ENCODE measurements at regions not wholly inside any gene's neighbourhood (a gene's known extent, or its start where the extent isn't known, plus 50 kb on each side); places are given as distances from the start of the nearest gene placed in this dataset.

- WGBS, 2 donors, result 92 to 97% methylated on average over 1 of the region's 1 CpG
- TF ChIP-seq, protein P1, sequence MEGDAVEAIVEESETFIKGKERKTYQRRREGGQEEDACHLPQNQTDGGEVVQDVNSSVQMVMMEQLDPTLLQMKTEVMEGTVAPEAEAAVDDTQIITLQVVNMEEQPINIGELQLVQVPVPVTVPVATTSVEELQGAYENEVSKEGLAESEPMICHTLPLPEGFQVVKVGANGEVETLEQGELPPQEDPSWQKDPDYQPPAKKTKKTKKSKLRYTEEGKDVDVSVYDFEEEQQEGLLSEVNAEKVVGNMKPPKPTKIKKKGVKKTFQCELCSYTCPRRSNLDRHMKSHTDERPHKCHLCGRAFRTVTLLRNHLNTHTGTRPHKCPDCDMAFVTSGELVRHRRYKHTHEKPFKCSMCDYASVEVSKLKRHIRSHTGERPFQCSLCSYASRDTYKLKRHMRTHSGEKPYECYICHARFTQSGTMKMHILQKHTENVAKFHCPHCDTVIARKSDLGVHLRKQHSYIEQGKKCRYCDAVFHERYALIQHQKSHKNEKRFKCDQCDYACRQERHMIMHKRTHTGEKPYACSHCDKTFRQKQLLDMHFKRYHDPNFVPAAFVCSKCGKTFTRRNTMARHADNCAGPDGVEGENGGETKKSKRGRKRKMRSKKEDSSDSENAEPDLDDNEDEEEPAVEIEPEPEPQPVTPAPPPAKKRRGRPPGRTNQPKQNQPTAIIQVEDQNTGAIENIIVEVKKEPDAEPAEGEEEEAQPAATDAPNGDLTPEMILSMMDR (IDR thresholded peaks at IDR 0.05), result no peak
- TF ChIP-seq POLR2AphosphoS5 (IDR thresholded peaks at IDR 0.05) (no peak), POLR2A (IDR thresholded peaks at IDR 0.05) (no peak), EP300 (IDR thresholded peaks at IDR 0.05) (no peak)
- DNase-seq, result no peak
- Histone ChIP-seq H3K27ac (no peak overlapping the region), H3K9me3 (no peaks in the 10 kb centered on the region), H3K27me3 (no peaks in the 10 kb centered on the region), H3K4me3 (no peak overlapping the region), H3K36me3 (no peaks in the 10 kb centered on the region), H3K4me1 (no peaks in the 10 kb centered on the region)
- no peak for ATAC-seq (ENCODE audit: low FRiP score in 2 of 2)
Measured at GRCh38 chr2:53373126-53373525, 394.5 kb upstream of the CHAC2 start.

DNA sequence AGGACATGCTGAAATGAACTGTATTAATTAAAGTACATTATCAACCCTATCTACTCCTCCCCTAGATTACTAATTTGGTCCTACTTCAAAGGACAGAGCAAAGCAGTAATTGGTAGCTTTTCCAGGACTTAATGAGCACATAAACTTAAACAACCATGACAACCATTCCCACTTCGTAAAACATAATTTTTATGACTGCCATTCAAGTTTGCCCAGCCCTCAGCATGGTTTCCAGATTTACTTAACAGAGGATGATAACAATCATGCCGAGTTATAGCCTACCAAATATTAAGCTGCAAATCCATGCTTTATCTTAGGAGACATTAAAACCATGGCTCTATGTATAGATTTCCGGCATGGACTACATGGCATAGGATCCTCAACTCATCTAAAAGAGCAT lies 401.1 kb upstream of the CHAC2 start:
- ATAC-seq (ENCODE audit: low FRiP score in 2 of 2), result no peak
- 86 to 92% methylated on average over 3 of the region's 3 CpGs for WGBS, 2 donors
- no peak overlapping the region for H3K4me3 ChIP-seq
- H3K4me1 ChIP-seq, result no peaks in the 10 kb centered on the region
- TF ChIP-seq POLR2A (IDR thresholded peaks at IDR 0.05) (no peak), EP300 (IDR thresholded peaks at IDR 0.05) (no peak)
- H3K36me3 ChIP-seq, result no peaks in the 10 kb centered on the region
- DNase-seq, result no peak
- H3K9me3 ChIP-seq, result peaks cover 0 to 3% (median 0%) of the 10 kb centered on the region in 4 donors
- no peaks in the 10 kb centered on the region for H3K27me3 ChIP-seq
- no peak overlapping the region for H3K27ac ChIP-seq

GRCh38 chr2:53362934-53363333 lies 404.7 kb upstream of the CHAC2 start:
- ATAC-seq (ENCODE audit: low FRiP score in 2 of 2), result no peak

GRCh38 chr2:53356291-53356905 lies 411.2 kb upstream of the CHAC2 start:
- Histone ChIP-seq H3K4me3 (no peak overlapping the region), H3K36me3 (no peaks in the 10 kb centered on the region), H3K27ac (no peak overlapping the region), H3K9me3 (peaks cover 0 to 19% (median 5%) of the 10 kb centered on the region in 4 donors), H3K4me1 (no peaks in the 10 kb centered on the region), H3K27me3 (no peaks in the 10 kb centered on the region)
- DNase-seq (peak in 1 of 2 donors; percentile 61), ATAC-seq (ENCODE audit: low FRiP score in 2 of 2) (no peak)
- TF ChIP-seq POLR2AphosphoS5 (IDR thresholded peaks at IDR 0.05) (no peak), POLR2A (IDR thresholded peaks at IDR 0.05) (no peak), EP300 (IDR thresholded peaks at IDR 0.05) (no peak)
- TF ChIP-seq, protein P1 (IDR thresholded peaks at IDR 0.05), result no peak
- WGBS, 2 donors, result 71 to 92% methylated on average over 5 to 25 of the region's 26 CpGs

More at GRCh38 chr2:53362934-53363333, 404.7 kb upstream of the CHAC2 start:
- H3K36me3 ChIP-seq, result no peaks in the 10 kb centered on the region
- TF ChIP-seq, protein P1 (IDR thresholded peaks at IDR 0.05), result no peak
- no peak for TF ChIP-seq POLR2A (IDR thresholded peaks at IDR 0.05)
- TF ChIP-seq EP300 (IDR thresholded peaks at IDR 0.05), result no peak
- TF ChIP-seq POLR2AphosphoS5 (IDR thresholded peaks at IDR 0.05), result no peak
- WGBS, 2 donors, result 83 to 87% methylated on average over 2 of the region's 2 CpGs
- no peak for DNase-seq
- H3K4me1 ChIP-seq, result no peaks in the 10 kb centered on the region
- no peak overlapping the region for H3K27ac ChIP-seq
- H3K27me3 ChIP-seq, result no peaks in the 10 kb centered on the region
- H3K4me3 ChIP-seq, result no peak overlapping the region
- peaks cover 0 to 7% (median 2%) of the 10 kb centered on the region in 4 donors for H3K9me3 ChIP-seq

DNA sequence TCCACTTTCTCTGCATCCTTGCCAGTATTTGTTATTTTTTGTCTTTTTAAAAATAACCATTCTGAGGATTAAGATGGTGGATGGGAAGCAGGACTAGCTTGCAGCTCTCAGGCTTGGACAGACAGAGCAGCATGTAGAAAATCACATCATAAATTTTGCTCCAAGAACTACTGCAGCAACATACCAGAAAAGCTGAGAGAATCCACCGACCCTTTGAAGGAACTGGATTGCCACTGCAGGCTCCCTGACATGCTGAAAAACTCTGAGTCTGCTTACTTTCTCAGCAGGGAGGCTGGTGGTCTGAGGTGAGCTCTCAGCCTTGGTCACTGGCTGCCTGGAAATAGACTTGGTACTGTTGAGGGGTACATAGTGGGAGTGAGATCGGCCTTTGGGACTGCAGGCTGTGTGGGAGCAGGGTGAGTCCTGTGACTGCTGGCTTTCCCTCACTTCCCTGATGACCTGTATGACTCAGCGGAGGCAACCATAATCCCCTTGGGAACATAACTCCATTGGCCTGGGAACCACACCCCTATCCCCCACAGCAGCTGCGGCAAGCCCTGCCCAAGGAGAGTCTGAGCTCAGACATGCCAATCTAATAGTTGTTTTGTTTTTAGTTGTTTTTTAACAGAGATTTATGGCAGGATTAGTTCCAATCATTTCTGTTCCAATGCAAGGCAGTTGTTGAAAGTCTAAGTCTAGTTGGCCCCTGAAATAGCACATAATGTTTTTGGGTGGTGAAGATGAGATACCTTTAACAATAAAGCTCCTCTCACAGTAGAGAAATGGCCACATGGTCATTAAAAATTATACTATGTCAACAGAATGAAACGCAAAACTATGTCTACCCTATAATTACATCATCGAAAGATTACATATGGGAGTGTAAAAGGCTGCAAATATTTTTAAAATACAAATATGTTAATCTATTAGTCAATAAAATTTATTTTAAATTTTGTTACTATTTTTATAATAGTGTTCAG lies 414.2 kb upstream of the CHAC2 start:
- no peak overlapping the region for H3K27ac ChIP-seq
- no peaks in the 10 kb centered on the region for H3K36me3 ChIP-seq
- no peak for TF ChIP-seq POLR2A (IDR thresholded peaks at IDR 0.05)
- no peak for TF ChIP-seq POLR2AphosphoS5 (IDR thresholded peaks at IDR 0.05)
- TF ChIP-seq, protein P1 (IDR thresholded peaks at IDR 0.05), result no peak
- no peak for TF ChIP-seq EP300 (IDR thresholded peaks at IDR 0.05)
- no peaks in the 10 kb centered on the region for H3K27me3 ChIP-seq
- ATAC-seq (ENCODE audit: low FRiP score in 2 of 2) (no peak), DNase-seq (no peak)
- no peak overlapping the region for H3K4me3 ChIP-seq
- H3K9me3 ChIP-seq, result peaks cover 0 to 11% (median 5%) of the 10 kb centered on the region in 4 donors
- H3K4me1 ChIP-seq, result no peaks in the 10 kb centered on the region
- 80 to 82% methylated on average over 5 to 6 of the region's 6 CpGs for WGBS, 2 donors
